ENCODE measurements at regions not wholly inside any gene's neighbourhood (a gene's known extent, or its start where the extent isn't known, plus 50 kb on each side); places are given as distances from the start of the nearest gene placed in this dataset.

- TF ChIP-seq BACH2 (CRISPR knock-in tag; IDR thresholded peaks at IDR 0.05; ENCODE audit: borderline replicate concordance) (no peak), RARB (CRISPR knock-in tag; IDR thresholded peaks at IDR 0.05) (no peak)
Observed at GRCh38 chr1:48049823-48050535, 52.8 kb upstream of the TRABD2B start.

All from SK-N-SH treated with all-trans-retinoic acid at 6 μM for 48 hours (cell line).